ENCODE measurements at regions not wholly inside any gene's neighbourhood (a gene's known extent, or its start where the extent isn't known, plus 50 kb on each side); places are given as distances from the start of the nearest gene placed in this dataset.

DNA sequence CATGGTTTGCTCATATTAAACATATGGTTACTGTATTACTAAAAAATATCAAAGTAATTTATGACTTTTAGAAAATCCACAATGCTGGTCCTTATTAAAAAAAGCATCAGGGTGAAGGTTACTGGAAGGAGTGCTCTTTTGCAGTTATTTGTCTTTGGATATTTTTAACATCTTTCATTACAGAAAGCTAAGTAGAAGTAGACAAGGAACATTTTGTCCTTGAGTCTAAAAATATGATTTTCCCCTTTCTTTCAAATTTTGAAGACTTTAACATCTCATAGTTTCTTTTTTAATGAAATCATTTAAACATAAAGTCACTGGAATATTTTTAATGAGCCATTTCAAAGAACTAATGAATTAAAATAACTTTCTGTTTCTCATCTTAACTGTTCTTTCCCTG is 110.1 kb upstream of the TNS3 start:
- no peak overlapping the region for H3K4me2 ChIP-seq (ENCODE audit: low read length)
- H3K9me2 ChIP-seq (ENCODE audit: insufficient read depth, low read length), result no peaks in the 10 kb centered on the region
- H3K36me3 ChIP-seq (ENCODE audit: insufficient read depth, low read length), result no peaks in the 10 kb centered on the region
- no peak overlapping the region for H3K27ac ChIP-seq (ENCODE audit: low read length)
- no peaks in the 10 kb centered on the region for H3K9me3 ChIP-seq (ENCODE audit: low read length)
- H3K9ac ChIP-seq (ENCODE audit: low read length), result no peak overlapping the region
- H3F3A ChIP-seq (ENCODE audit: insufficient read depth, low read length, poor library complexity, severe bottlenecking), result no peaks in the 10 kb centered on the region
- H4K20me1 ChIP-seq (ENCODE audit: insufficient read depth), result no peaks in the 10 kb centered on the region
- H3K27me3 ChIP-seq (ENCODE audit: insufficient read depth, low read depth, low read length), result no peaks in the 10 kb centered on the region
- no peak overlapping the region for H2AFZ ChIP-seq (ENCODE audit: low read depth, low read length)
- TF ChIP-seq, protein P1, sequence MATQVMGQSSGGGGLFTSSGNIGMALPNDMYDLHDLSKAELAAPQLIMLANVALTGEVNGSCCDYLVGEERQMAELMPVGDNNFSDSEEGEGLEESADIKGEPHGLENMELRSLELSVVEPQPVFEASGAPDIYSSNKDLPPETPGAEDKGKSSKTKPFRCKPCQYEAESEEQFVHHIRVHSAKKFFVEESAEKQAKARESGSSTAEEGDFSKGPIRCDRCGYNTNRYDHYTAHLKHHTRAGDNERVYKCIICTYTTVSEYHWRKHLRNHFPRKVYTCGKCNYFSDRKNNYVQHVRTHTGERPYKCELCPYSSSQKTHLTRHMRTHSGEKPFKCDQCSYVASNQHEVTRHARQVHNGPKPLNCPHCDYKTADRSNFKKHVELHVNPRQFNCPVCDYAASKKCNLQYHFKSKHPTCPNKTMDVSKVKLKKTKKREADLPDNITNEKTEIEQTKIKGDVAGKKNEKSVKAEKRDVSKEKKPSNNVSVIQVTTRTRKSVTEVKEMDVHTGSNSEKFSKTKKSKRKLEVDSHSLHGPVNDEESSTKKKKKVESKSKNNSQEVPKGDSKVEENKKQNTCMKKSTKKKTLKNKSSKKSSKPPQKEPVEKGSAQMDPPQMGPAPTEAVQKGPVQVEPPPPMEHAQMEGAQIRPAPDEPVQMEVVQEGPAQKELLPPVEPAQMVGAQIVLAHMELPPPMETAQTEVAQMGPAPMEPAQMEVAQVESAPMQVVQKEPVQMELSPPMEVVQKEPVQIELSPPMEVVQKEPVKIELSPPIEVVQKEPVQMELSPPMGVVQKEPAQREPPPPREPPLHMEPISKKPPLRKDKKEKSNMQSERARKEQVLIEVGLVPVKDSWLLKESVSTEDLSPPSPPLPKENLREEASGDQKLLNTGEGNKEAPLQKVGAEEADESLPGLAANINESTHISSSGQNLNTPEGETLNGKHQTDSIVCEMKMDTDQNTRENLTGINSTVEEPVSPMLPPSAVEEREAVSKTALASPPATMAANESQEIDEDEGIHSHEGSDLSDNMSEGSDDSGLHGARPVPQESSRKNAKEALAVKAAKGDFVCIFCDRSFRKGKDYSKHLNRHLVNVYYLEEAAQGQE (IDR thresholded peaks at IDR 0.05; ENCODE audit: borderline replicate concordance), result no peak
- no peak for TF ChIP-seq SMC3 (conservative IDR thresholded peaks at IDR 0.05; ENCODE audit: poor library complexity)
- TF ChIP-seq POLR2AphosphoS5 (IDR thresholded peaks at IDR 0.05), result no peak
- no peak for TF ChIP-seq MXI1 (conservative IDR thresholded peaks at IDR 0.05; ENCODE audit: poor library complexity, severe bottlenecking)
- TF ChIP-seq EZH2 (IDR thresholded peaks at IDR 0.05; ENCODE audit: borderline replicate concordance, insufficient read depth, low read length, poor library complexity, severe bottlenecking), result no peak
- TF ChIP-seq, protein P2, sequence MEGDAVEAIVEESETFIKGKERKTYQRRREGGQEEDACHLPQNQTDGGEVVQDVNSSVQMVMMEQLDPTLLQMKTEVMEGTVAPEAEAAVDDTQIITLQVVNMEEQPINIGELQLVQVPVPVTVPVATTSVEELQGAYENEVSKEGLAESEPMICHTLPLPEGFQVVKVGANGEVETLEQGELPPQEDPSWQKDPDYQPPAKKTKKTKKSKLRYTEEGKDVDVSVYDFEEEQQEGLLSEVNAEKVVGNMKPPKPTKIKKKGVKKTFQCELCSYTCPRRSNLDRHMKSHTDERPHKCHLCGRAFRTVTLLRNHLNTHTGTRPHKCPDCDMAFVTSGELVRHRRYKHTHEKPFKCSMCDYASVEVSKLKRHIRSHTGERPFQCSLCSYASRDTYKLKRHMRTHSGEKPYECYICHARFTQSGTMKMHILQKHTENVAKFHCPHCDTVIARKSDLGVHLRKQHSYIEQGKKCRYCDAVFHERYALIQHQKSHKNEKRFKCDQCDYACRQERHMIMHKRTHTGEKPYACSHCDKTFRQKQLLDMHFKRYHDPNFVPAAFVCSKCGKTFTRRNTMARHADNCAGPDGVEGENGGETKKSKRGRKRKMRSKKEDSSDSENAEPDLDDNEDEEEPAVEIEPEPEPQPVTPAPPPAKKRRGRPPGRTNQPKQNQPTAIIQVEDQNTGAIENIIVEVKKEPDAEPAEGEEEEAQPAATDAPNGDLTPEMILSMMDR (IDR thresholded peaks at IDR 0.05; ENCODE audit: poor library complexity, severe bottlenecking), result no peak
- TF ChIP-seq RAD21 (conservative IDR thresholded peaks at IDR 0.05), result no peak
- TF ChIP-seq TAF1 (IDR thresholded peaks at IDR 0.05; ENCODE audit: low read depth), result no peak
- TF ChIP-seq EP300 (conservative IDR thresholded peaks at IDR 0.05; ENCODE audit: poor library complexity, severe bottlenecking), result no peak
- H3K4me3 ChIP-seq (ENCODE audit: low read length), result no peak overlapping the region
- H3K79me2 ChIP-seq (replicated peaks; ENCODE audit: insufficient read depth, low read length), result no peaks in the 10 kb centered on the region

GRCh38 chr7:47690902-47691558 is 109.1 kb upstream of the TNS3 start:
- TF ChIP-seq RAD21 (conservative IDR thresholded peaks at IDR 0.05) (no peak), TAF1 (IDR thresholded peaks at IDR 0.05; ENCODE audit: low read depth) (no peak), MXI1 (conservative IDR thresholded peaks at IDR 0.05; ENCODE audit: poor library complexity, severe bottlenecking) (no peak), EZH2 (IDR thresholded peaks at IDR 0.05; ENCODE audit: borderline replicate concordance, insufficient read depth, low read length, poor library complexity, severe bottlenecking) (no peak), SMC3 (conservative IDR thresholded peaks at IDR 0.05; ENCODE audit: poor library complexity) (no peak), POLR2AphosphoS5 (IDR thresholded peaks at IDR 0.05) (no peak), EP300 (conservative IDR thresholded peaks at IDR 0.05; ENCODE audit: poor library complexity, severe bottlenecking) (no peak)
- TF ChIP-seq, protein P1 (IDR thresholded peaks at IDR 0.05; ENCODE audit: borderline replicate concordance), result no peak
- TF ChIP-seq, protein P2 (IDR thresholded peaks at IDR 0.05; ENCODE audit: poor library complexity, severe bottlenecking), result no peak
- Histone ChIP-seq H3K36me3 (ENCODE audit: insufficient read depth, low read length) (no peaks in the 10 kb centered on the region), H3K9me2 (ENCODE audit: insufficient read depth, low read length) (no peaks in the 10 kb centered on the region), H3K4me3 (ENCODE audit: low read length) (no peak overlapping the region), H3K9me3 (ENCODE audit: low read length) (no peaks in the 10 kb centered on the region), H3K27me3 (ENCODE audit: insufficient read depth, low read depth, low read length) (no peaks in the 10 kb centered on the region), H3K79me2 (replicated peaks; ENCODE audit: insufficient read depth, low read length) (no peaks in the 10 kb centered on the region), H3F3A (ENCODE audit: insufficient read depth, low read length, poor library complexity, severe bottlenecking) (no peaks in the 10 kb centered on the region), H3K4me2 (ENCODE audit: low read length) (no peak overlapping the region), H4K20me1 (ENCODE audit: insufficient read depth) (no peaks in the 10 kb centered on the region), H3K9ac (ENCODE audit: low read length) (no peak overlapping the region), H2AFZ (ENCODE audit: low read depth, low read length) (no peak overlapping the region), H3K27ac (ENCODE audit: low read length) (no peak overlapping the region)

All from neural cell (in vitro differentiated cells).